Endothelial cell of hepatic sinusoid (primary cell): ENCODE measurements at regions not wholly inside any gene's neighbourhood (a gene's known extent, or its start where the extent isn't known, plus 50 kb on each side); places are given as distances from the start of the nearest gene placed in this dataset.

Source experiments
- in situ Hi-C: cut with HindIII; loops from 2 replicates; pipeline ENCODE4 v1.10.0; 2017; ENCODE audit warnings: low sequenced_read_pairs

GRCh38 chr5:81856948-81857928 lies 106.3 kb upstream of the SSBP2 start:
- in situ Hi-C loops = loop anchor here (10.0 kb wide), 1 partner anchor 342 kb away; no protein-coding TSS in a partner anchor

- in situ Hi-C loops = loop anchor here (10.0 kb wide), 1 partner anchor 341 kb away; no protein-coding TSS in a partner anchor
These were observed 104.7 kb upstream of the SSBP2 start for GRCh38 chr5:81855591-81855990.

- in situ Hi-C loops = loop anchor here (10.0 kb wide), 1 partner anchor 340 kb away; no protein-coding TSS in a partner anchor
These were observed 104.0 kb upstream of the SSBP2 start for GRCh38 chr5:81854915-81855314.

GRCh38 chr5:81854485-81854884 lies 103.6 kb upstream of the SSBP2 start:
- in situ Hi-C loops = loop anchor here (10.0 kb wide), 1 partner anchor 340 kb away; no protein-coding TSS in a partner anchor

- in situ Hi-C loops = loop anchor here (10.0 kb wide), 1 partner anchor 338 kb away; no protein-coding TSS in a partner anchor
These were observed 102.1 kb upstream of the SSBP2 start for GRCh38 chr5:81853030-81853357.

- in situ Hi-C loops = loop anchor here (10.0 kb wide), 1 partner anchor 338 kb away; no protein-coding TSS in a partner anchor
These were observed 101.6 kb upstream of the SSBP2 start for GRCh38 chr5:81852291-81853029.

- in situ Hi-C loops = loop anchor here (10.0 kb wide), 1 partner anchor 337 kb away; no protein-coding TSS in a partner anchor
These were observed 100.7 kb upstream of the SSBP2 start for GRCh38 chr5:81851481-81852178.

- in situ Hi-C loops = loop anchor here (10.0 kb wide), 1 partner anchor 336 kb away; no protein-coding TSS in a partner anchor
These were observed 99.8 kb upstream of the SSBP2 start for GRCh38 chr5:81850501-81851357.

GRCh38 chr5:81849770-81850367 lies 99.0 kb upstream of the SSBP2 start:
- in situ Hi-C loops = loop anchor here (10.0 kb wide), 1 partner anchor 335 kb away; no protein-coding TSS in a partner anchor

GRCh38 chr5:81848362-81848880 lies 97.5 kb upstream of the SSBP2 start:
- in situ Hi-C loops = no loop called here

GRCh38 chr5:81846301-81846700 lies 95.4 kb upstream of the SSBP2 start:
- in situ Hi-C loops = no loop called here

GRCh38 chr5:81843845-81844244 lies 92.9 kb upstream of the SSBP2 start:
- in situ Hi-C loops = no loop called here

- in situ Hi-C loops = no loop called here
These were observed 92.0 kb upstream of the SSBP2 start for GRCh38 chr5:81842795-81843398.

GRCh38 chr5:81839034-81839433 lies 88.1 kb upstream of the SSBP2 start:
- in situ Hi-C loops = no loop called here

- in situ Hi-C loops = no loop called here
These were observed 87.5 kb upstream of the SSBP2 start for GRCh38 chr5:81838307-81838906.

GRCh38 chr5:81837667-81838306 lies 86.9 kb upstream of the SSBP2 start:
- in situ Hi-C loops = no loop called here

GRCh38 chr5:81835814-81836367 lies 85.0 kb upstream of the SSBP2 start:
- in situ Hi-C loops = no loop called here
